Thyroid gland (tissue), 4 donors: ENCODE measurements at regions not wholly inside any gene's neighbourhood (a gene's known extent, or its start where the extent isn't known, plus 50 kb on each side); places are given as distances from the start of the nearest gene placed in this dataset.
"Not testable (repeated sequence)": the region's sequence is repeated elsewhere in the genome, so short reads cannot be mapped to it uniquely, and the experiment has no call there.

Experiments
- DNase-seq, 2 donors: peaks; one replicate each; pipeline ENCODE4 v3.0.0-alpha.2; 2019
- H3K27ac ChIP-seq, 3 donors: fragments of 200-600 bp; sonication (generic); 1 replicate in 2 of 3; 2 replicates in 1 of 3; pipeline ENCODE4 v1.5.1; 2016 to 2019; ENCODE audit warnings: mild to moderate bottlenecking in 1 of 3, moderate library complexity in 1 of 3
- H3K27me3 ChIP-seq: fragments of 200-600 bp; sonication (generic); one replicate; pipeline ENCODE4 v1.5.1; 2019
- H3K36me3 ChIP-seq, 2 donors: fragments of 200-600 bp; sonication (generic); one replicate each; pipeline ENCODE4 v1.5.1; 2016 to 2019
- H3K4me1 ChIP-seq, 2 donors: fragments of 200-600 bp; sonication (generic); one replicate each; pipeline ENCODE4 v1.5.1; 2017 to 2019
- H3K4me3 ChIP-seq, 3 donors: fragments of 200-600 bp; sonication (generic); replicated peaks in 1 of 3; 1 replicate in 2 of 3; 2 replicates in 1 of 3; pipeline ENCODE4 v1.5.1; 2016; ENCODE audit warnings: mild to moderate bottlenecking in 1 of 3
- H3K9me3 ChIP-seq: fragments of 200-600 bp; sonication (generic); one replicate; pipeline ENCODE4 v1.5.1; 2017
- POLR2A ChIP-seq, 2 donors: fragments of 450-650 bp; IDR thresholded peaks; one replicate each; pipeline ENCODE4 v1.6.1; 2017; ENCODE audit warnings: antibody characterized with exemption in 2 of 2, mild to moderate bottlenecking in 2 of 2, moderate library complexity in 1 of 2
- WGBS, 2 donors: methylation state at CpG; one replicate each; pipeline ENCODE4 v1.1.5; 2017; 5-methylcytosine and 5-hydroxymethylcytosine counted together
- intact Hi-C: fragments of 100-400 bp; cut with DNase I; formaldehyde crosslinking; loops from one replicate; pipeline ENCODE4 v1.15.1; 2023
- TF ChIP-seq, protein P1 (sequence below), 6 experiments: fragments of 200-600 bp in 3 of 6; fragments of 450-650 bp in 3 of 6; sonication (generic) in 3 of 6; IDR thresholded peaks; one replicate each; pipeline ENCODE4 v1.5.1; 2016 to 2019; ENCODE audit warnings: antibody characterized with exemption in 6 of 6, mild to moderate bottlenecking in 2 of 6, inconsistent platforms in 1 of 6, moderate library complexity in 1 of 6

DNA sequence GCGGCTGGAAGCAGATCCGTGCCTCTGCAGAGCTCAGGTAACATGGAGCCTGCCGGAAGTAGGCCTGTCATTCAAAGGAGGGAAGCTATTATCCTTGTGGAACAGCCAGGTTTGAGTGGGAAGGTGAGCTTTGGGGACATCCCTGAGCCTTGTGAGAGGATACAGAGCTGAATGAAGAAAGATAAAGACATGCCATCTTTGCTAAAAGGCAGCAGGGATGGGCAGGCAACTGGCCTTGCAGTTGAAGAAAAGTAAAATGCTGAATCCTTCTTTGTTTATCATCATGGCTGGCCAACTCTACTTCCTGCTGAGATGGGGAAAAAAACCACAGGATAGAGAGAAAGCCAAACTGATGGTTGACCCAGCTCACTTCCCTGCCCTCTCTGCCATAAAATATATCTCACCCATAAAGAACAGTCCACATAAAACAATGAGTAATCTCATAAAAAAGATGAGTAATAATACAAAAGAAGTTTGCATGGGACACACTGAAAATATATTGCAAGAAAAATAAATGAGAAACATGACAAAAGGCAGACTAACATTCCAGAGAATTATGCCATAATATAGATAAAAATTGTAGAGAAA is 226.3 kb downstream of the DLEU7 start:
- WGBS, 2 donors, result 90 to 93% methylated on average over 3 of the region's 3 CpGs

DNA sequence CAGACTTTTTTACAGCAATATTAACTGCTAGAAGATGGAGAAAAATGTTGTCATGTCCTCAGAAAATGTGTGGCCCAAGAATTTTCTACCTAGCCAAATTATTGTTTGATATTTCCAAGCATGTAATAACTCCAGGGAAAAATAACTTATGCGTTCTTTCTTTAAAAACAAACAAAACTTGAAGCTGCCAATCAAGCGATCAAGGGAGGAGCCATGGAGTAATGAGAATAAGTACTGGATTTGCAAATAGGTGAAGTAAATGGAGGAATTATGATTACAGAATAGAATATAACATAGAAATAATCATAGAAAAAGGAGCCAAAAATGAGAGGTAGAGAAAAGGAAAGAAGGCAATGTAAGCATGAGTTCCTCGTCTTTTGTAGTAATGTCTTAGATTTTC is 225.3 kb downstream of the DLEU7 start:
- Histone ChIP-seq H3K4me3 (no peak overlapping the region), H3K36me3 (no peaks in the 10 kb centered on the region), H3K9me3 (no peaks in the 10 kb centered on the region), H3K27ac (no peak overlapping the region), H3K4me1 (no peaks in the 10 kb centered on the region), H3K27me3 (no peaks in the 10 kb centered on the region)
- DNase-seq, result no peak
- WGBS, 2 donors, result 94 to 97% methylated on average over 3 of the region's 3 CpGs
- no peak for TF ChIP-seq POLR2A (IDR thresholded peaks at IDR 0.05)
- intact Hi-C loops, result no loop called here

More for the DNA sequence above, 226.3 kb downstream of the DLEU7 start:
- Histone ChIP-seq H3K4me3 (no peak overlapping the region), H3K9me3 (no peaks in the 10 kb centered on the region), H3K27ac (no peak overlapping the region), H3K4me1 (no peaks in the 10 kb centered on the region), H3K36me3 (no peaks in the 10 kb centered on the region), H3K27me3 (no peaks in the 10 kb centered on the region)
- DNase-seq, result no peak
- TF ChIP-seq POLR2A (IDR thresholded peaks at IDR 0.05), result no peak
- TF ChIP-seq, protein P1, sequence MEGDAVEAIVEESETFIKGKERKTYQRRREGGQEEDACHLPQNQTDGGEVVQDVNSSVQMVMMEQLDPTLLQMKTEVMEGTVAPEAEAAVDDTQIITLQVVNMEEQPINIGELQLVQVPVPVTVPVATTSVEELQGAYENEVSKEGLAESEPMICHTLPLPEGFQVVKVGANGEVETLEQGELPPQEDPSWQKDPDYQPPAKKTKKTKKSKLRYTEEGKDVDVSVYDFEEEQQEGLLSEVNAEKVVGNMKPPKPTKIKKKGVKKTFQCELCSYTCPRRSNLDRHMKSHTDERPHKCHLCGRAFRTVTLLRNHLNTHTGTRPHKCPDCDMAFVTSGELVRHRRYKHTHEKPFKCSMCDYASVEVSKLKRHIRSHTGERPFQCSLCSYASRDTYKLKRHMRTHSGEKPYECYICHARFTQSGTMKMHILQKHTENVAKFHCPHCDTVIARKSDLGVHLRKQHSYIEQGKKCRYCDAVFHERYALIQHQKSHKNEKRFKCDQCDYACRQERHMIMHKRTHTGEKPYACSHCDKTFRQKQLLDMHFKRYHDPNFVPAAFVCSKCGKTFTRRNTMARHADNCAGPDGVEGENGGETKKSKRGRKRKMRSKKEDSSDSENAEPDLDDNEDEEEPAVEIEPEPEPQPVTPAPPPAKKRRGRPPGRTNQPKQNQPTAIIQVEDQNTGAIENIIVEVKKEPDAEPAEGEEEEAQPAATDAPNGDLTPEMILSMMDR (IDR thresholded peaks at IDR 0.05), result no peak
- intact Hi-C loops, result no loop called here

DNA sequence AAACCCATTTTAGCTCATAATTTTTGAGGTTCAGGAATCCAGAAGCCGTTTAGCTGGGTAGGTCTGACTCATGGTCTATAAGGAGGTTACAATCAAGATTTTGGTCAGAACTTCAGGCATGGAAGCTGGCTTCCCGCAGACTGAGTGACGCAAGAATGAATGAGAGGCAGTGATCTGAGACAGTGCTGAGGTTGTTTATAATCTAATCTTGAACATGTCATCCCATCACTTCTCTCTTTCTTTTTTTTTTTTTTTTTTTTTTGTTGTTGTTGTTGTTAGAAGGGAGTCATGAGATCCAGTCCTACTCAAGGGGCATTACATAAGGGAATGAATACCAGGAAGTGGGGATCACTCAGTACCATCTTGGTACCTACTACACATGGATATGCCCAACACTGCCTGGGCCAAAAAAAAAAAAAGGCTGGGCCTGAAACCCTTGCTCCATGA is 217.4 kb downstream of the DLEU7 start:
- DNase-seq, result no peak
- H3K27ac ChIP-seq, result no peak overlapping the region
- TF ChIP-seq, protein P1 (IDR thresholded peaks at IDR 0.05), result no peak
- TF ChIP-seq POLR2A (IDR thresholded peaks at IDR 0.05), result no peak
- H3K36me3 ChIP-seq, result no peaks in the 10 kb centered on the region
- H3K4me3 ChIP-seq, result no peak overlapping the region
- H3K4me1 ChIP-seq, result no peaks in the 10 kb centered on the region
- WGBS, 2 donors, result 92 to 93% methylated on average over 3 of the region's 3 CpGs
- intact Hi-C loops, result no loop called here
- no peaks in the 10 kb centered on the region for H3K9me3 ChIP-seq
- no peaks in the 10 kb centered on the region for H3K27me3 ChIP-seq

DNA sequence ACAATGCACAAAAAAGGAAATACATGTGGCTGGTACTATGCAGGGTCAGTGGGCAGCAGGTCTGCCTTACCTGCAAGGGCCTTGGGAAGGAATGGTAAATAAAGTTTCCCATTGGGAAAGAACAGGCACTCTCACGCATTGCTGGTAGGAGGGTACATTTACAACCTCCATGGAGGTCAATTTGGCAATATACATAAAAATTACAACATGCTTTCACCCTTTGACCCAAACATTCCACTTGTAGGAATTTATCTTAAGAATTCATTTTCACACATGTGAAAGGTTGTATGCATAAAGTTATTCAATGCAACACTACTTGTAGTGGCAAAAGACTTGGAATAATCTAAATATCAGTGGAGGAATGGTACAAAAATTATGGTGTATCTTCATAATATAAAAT is 216.4 kb downstream of the DLEU7 start:
- no peak for DNase-seq
- 91 to 96% methylated on average over 1 of the region's 1 CpG for WGBS, 2 donors
- no peak overlapping the region for H3K4me3 ChIP-seq
- TF ChIP-seq, protein P1 (IDR thresholded peaks at IDR 0.05), result no peak
- no peak for TF ChIP-seq POLR2A (IDR thresholded peaks at IDR 0.05)
- intact Hi-C loops, result no loop called here
- no peaks in the 10 kb centered on the region for H3K27me3 ChIP-seq
- no peaks in the 10 kb centered on the region for H3K9me3 ChIP-seq
- no peaks in the 10 kb centered on the region for H3K36me3 ChIP-seq
- H3K4me1 ChIP-seq, result no peaks in the 10 kb centered on the region
- H3K27ac ChIP-seq, result no peak overlapping the region

DNA sequence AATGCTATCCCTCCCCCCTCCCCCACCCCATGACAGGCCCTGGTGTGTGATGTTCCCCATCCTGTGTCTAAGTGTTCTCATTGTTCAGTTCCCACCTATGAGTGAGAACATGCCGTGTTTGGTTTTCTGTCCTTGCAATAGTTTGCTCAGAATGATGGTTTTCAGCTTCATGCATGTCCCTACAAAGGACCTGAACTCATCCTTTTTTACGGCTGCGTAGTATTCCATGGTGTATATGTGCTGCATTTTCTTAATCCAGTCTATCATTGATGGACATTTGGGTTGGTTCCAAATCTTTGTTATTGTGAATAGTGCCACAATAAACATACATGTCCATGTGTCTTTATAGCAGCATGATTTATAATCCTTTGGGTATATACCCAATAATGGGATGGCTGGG is 215.0 kb downstream of the DLEU7 start:
- DNase-seq, intact Hi-C loops, H3K36me3 ChIP-seq, H3K9me3 ChIP-seq, H3K27me3 ChIP-seq, H3K4me1 ChIP-seq, H3K27ac ChIP-seq, H3K4me3 ChIP-seq: not testable (repeated sequence)
- WGBS, 2 donors, result 98 to 100% methylated on average over 3 of the region's 3 CpGs

DNA sequence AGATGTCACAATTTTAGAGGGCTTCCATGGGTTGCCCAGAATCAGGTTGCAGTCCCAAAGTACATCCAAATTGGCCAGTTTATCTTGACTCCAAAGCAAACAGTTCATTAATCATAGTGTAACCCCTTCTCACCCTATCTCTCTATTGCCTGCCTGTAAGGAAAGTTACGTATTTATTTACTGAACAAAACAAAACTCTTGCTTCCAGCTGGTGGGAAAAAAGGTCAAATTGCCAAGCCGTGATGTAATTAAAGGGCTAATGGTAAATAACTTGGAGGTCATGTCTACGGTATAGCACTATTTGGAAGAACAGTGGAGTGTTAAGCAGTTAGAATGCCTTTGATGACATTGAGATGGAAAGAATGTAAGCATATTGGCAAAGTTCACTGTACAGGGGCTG is 214.0 kb downstream of the DLEU7 start:
- Histone ChIP-seq H3K4me3 (no peak overlapping the region), H3K27me3 (no peaks in the 10 kb centered on the region), H3K27ac (no peak overlapping the region), H3K4me1 (no peaks in the 10 kb centered on the region), H3K9me3 (no peaks in the 10 kb centered on the region), H3K36me3 (no peaks in the 10 kb centered on the region)
- TF ChIP-seq, protein P1 (IDR thresholded peaks at IDR 0.05), result no peak
- no peak for TF ChIP-seq POLR2A (IDR thresholded peaks at IDR 0.05)
- intact Hi-C loops, result no loop called here
- 88 to 91% methylated on average over 3 of the region's 3 CpGs for WGBS, 2 donors
- DNase-seq, result no peak
